HG03097 (cell line): ENCODE measurements at regions not wholly inside any gene's neighbourhood (a gene's known extent, or its start where the extent isn't known, plus 50 kb on each side); places are given as distances from the start of the nearest gene placed in this dataset.
"Not testable (repeated sequence)": the region's sequence is repeated elsewhere in the genome, so short reads cannot be mapped to it uniquely, and the experiment has no call there.

Experiments
- ATAC-seq: cut with Tn5 transposase; IDR thresholded peaks from one replicate; pipeline ENCODE4 v1.9.1; 2021; ENCODE audit not compliant: unreplicated experiment, low FRiP score

GRCh38 chr7:35908331-35909216 lies 107.7 kb downstream of the SEPTIN7 start:
- ATAC-seq: no peak

- ATAC-seq: no peak
Measured at GRCh38 chr7:35909870-35910357, 109.1 kb downstream of the SEPTIN7 start.

DNA sequence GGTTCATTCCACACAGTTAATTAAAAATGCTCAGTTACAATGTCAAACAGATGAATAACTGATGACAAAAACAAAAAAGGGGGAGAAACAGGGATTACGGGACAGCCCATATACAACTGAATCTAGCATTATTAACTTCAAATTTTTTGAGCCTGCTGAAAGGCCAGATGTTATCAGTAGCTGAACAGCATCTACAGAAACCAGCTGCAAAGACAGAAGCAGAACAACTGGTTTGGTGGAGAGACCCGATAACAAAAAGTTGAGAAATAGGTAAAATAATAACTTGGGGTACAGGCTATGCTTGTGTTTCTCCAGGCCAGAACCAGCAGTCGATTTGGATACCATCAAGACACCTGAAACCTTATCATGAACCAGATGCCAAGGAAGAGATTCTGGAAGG lies 109.8 kb downstream of the SEPTIN7 start:
- not testable (repeated sequence) for ATAC-seq

DNA sequence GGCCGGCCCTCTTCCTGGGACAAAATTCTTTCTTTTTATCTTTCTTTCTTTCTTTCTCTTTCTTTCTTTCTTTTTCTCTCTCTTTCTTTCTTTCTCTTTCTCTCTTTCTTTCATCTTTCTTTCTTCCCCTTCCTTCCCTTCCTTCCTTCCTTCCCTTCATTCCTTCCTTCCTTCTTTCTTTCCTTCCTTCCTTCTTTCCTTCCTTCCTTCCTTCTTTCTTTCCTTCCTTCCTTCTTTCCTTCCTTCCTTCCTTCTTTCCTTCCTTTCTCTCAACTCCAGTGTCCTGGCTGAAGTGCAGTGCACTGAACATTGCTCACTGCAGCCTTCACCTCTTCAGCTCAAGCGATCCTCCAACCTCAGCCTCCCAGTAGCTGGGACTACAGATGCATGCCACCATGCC lies 112.5 kb downstream of the SEPTIN7 start:
- not testable (repeated sequence) for ATAC-seq

DNA sequence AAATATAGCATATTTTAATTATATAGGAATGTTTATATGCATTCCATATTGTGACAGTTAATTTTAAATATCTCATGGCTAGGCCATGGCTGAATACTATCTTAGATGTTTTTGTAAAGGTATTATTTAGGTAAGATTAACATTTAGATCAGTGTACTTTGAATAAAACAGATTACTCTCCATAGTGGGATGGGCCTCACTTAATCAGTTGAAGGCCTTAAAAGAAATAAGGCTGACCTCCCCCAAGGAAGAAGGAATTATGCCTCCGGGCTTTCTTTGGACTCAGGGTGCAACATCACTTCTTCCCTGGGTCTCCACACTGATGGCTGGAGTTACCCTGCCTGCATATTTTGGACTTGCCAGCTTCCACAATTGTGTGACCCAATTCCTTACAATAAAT lies 113.4 kb downstream of the SEPTIN7 start:
- ATAC-seq: not testable (repeated sequence)

- not testable (repeated sequence) for ATAC-seq
Measured at GRCh38 chr7:35915247-35915955, 114.5 kb downstream of the SEPTIN7 start.

- not testable (repeated sequence) for ATAC-seq
Measured at GRCh38 chr7:35918217-35918616, 117.4 kb downstream of the SEPTIN7 start.

GRCh38 chr7:35919607-35920006 lies 118.8 kb downstream of the SEPTIN7 start:
- peak; percentile 64 for ATAC-seq

DNA sequence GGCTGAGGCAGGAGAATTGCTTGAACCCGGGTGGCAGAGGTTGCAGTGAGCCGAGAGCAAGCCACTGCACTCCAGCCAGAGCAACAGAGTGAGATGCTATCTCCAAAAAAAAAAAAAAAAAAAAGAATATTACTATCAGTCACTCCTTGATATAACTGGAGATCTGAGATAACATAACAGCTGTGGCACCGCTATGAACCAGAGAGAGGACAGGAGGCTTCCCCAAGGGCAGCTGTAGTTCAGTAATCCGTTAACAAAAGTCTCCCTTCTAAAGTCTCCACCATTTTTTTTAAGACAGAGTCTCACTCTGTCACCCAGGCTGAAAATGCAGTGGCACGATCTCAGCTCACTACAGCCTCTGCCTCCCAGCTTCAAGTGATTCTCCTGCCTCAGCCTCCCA lies 120.5 kb downstream of the SEPTIN7 start:
- ATAC-seq: not testable (repeated sequence)

- not testable (repeated sequence) for ATAC-seq
Measured at GRCh38 chr7:35924668-35925067, 123.8 kb downstream of the SEPTIN7 start.

- not testable (repeated sequence) for ATAC-seq
Measured at GRCh38 chr7:35926966-35927365, 126.1 kb downstream of the SEPTIN7 start.

DNA sequence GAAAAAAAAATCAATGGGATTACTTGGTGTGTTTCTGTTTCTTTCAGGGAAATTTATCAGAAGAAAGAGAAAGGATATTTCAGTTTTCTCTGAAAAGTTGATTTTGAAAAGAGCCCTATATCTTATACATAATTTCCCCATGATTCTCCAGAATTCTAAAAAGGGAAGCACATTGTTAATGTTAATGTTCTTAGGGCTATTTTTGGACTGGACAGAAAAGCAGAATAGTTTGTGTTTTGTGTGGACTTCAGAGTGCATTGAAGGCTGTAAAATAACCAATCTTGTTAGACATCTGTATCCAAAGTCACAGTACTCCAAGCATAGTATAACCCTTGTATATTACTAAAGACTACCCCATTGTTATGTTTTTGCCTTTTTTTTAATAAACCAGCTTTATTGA lies 130.3 kb downstream of the SEPTIN7 start:
- not testable (repeated sequence) for ATAC-seq

GRCh38 chr7:35931551-35931950 lies 130.7 kb downstream of the SEPTIN7 start:
- not testable (repeated sequence) for ATAC-seq

GRCh38 chr7:35940695-35941094 lies 139.8 kb downstream of the SEPTIN7 start:
- ATAC-seq: not testable (repeated sequence)

DNA sequence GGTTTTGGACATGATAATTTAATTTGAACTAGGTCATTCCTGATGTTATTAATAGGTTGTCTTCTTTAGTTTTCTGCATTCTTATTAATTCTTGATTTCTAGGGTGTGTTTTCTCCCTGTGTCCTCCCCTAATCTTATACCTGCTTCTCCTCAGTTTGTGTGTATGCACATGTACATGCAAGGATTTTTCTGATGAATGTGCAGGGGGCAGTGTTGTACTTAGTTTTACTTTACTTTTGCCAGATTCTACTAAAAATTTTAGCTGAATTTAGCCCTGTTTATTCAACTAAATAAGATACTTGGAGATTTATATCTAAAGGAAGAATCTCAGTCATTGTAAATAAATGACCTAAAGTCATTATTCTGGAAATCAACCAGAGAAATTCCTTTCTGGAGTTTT lies 144.8 kb downstream of the SEPTIN7 start:
- not testable (repeated sequence) for ATAC-seq

GRCh38 chr7:35955735-35956134 lies 154.9 kb downstream of the SEPTIN7 start:
- ATAC-seq: not testable (repeated sequence)

- ATAC-seq: not testable (repeated sequence)
Measured at GRCh38 chr7:35956988-35957387, 156.1 kb downstream of the SEPTIN7 start.

GRCh38 chr7:35961260-35961659 lies 160.4 kb downstream of the SEPTIN7 start:
- ATAC-seq: not testable (repeated sequence)

DNA sequence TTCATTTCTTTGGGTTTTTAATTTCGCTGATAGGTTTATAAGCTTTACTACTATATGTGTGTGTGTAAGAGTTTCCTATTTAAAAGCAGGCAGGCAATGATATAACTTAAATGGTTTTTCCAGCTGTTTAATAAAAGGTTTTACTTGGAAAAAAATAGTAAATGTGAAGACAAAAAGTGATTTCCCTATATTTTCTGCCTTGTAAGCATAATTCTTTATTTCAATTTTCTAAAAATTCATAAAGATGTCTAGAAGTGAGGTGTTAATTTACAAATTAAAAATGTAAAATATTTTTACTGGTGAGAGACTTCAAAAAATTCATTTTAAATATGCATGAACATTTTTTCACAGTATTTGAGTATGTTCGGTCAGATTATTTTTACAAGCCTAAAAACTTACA lies 161.8 kb downstream of the SEPTIN7 start:
- not testable (repeated sequence) for ATAC-seq

GRCh38 chr7:35967366-35968139 lies 166.7 kb downstream of the SEPTIN7 start:
- ATAC-seq: no peak
